ENCODE measurements at regions not wholly inside any gene's neighbourhood (a gene's known extent, or its start where the extent isn't known, plus 50 kb on each side); places are given as distances from the start of the nearest gene placed in this dataset.
A peak's percentile ranks its signal among the peaks of the same experiment; 100 is the strongest.

DNA sequence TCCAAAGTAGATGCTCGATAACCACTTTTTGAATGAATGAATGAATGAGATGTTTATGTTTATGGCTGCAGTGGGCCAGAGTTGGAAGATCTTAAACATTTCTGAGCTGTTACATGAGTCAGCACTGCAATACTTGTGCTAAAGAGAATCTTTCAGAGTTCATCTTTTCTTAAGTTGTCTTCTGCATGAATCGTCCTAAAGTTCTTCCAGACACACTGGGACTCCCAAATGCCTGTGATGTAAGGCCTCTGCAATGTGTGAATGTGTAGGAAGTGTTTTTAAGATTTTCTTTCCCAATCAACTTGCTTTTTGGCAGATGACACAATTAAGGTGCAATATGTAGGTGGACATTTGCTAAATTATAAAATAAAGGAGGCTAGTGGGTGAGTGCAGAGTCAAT is 50.3 kb upstream of the TRIM9 start:
- no peak for ATAC-seq
- H3K4me3 Mint-ChIP-seq = no peak overlapping the region
- H3K9me3 Mint-ChIP-seq = no peaks in the 10 kb centered on the region
- H3K27ac Mint-ChIP-seq = no peak overlapping the region
- peaks cover 9% of the 10 kb centered on the region for H3K27me3 Mint-ChIP-seq
- no peaks in the 10 kb centered on the region for H3K4me1 Mint-ChIP-seq
- no peaks in the 10 kb centered on the region for H3K36me3 Mint-ChIP-seq

DNA sequence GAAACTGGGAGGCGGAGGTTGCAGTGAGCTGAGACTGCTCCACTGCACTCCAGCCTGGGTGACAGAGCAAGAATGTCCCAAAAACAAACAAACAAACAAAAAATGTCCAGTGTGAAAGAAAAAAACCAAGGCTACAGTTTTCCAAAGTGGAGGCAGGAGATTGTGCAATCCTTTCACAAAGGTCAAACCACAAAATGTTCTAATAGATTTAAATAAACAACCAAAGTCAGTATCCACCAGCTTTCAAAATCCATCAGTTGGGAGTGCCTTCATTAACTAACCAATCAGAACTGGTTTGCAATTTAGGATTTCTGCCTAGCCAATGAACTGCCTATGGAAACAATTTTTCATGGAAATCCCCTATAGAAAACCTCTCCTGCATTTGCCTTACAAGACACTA is 52.3 kb upstream of the TRIM9 start:
- no peak for ATAC-seq
- no peaks in the 10 kb centered on the region for H3K36me3 Mint-ChIP-seq
- no peaks in the 10 kb centered on the region for H3K4me1 Mint-ChIP-seq
- no peak overlapping the region for H3K27ac Mint-ChIP-seq
- H3K27me3 Mint-ChIP-seq = peaks cover 9% of the 10 kb centered on the region
- no peak overlapping the region for H3K4me3 Mint-ChIP-seq
- no peaks in the 10 kb centered on the region for H3K9me3 Mint-ChIP-seq

DNA sequence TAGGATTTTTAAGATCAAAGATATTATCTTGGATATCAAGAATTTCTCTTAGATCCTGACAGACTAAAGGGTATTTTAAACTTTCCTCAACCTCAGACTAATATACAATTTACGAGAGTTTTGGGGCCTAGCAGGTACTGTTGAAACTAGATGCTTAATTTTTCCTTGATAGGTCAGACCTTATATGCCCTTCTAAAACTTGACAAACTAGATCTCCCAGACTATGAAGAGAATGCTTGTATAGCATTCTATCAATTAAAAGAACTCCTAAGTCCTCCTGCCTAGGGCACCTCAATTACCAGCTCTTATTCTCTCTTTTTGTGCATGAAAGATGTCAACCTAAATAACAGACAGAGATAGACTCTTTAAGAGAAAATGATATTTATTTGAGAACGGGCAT is 60.4 kb upstream of the TRIM9 start:
- Mint-ChIP-seq H3K27me3 (no peaks in the 10 kb centered on the region), H3K9me3 (no peaks in the 10 kb centered on the region), H3K4me1 (peaks cover 12% of the 10 kb centered on the region), H3K36me3 (no peaks in the 10 kb centered on the region), H3K4me3 (no peak overlapping the region), H3K27ac (no peak overlapping the region)
- no peak for ATAC-seq

DNA sequence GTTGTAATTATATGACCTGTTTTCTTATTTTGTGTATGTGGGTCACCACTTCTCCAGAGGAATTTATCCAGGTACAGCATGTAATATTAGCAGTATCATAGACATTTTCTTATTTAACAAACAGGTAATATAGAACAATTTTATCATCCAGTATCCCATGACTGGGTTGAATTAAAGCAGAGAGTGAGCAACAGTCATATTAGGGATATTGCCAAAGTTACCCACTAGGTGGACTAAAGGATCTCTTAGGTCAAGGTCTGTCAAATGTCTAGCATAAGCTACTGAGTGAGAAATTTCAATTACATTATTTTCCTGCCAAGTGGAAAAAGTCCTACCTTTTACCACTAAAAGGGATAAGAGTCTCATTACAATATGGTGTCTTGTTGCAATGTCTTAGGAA is 62.1 kb upstream of the TRIM9 start:
- H3K27me3 Mint-ChIP-seq = no peaks in the 10 kb centered on the region
- H3K4me1 Mint-ChIP-seq = peaks cover 20% of the 10 kb centered on the region
- peak; percentile 78 for ATAC-seq
- peak overlapping the region; percentile 53 for H3K27ac Mint-ChIP-seq
- peaks cover 5% of the 10 kb centered on the region for H3K36me3 Mint-ChIP-seq
- H3K4me3 Mint-ChIP-seq = no peak overlapping the region
- H3K9me3 Mint-ChIP-seq = no peaks in the 10 kb centered on the region

DNA sequence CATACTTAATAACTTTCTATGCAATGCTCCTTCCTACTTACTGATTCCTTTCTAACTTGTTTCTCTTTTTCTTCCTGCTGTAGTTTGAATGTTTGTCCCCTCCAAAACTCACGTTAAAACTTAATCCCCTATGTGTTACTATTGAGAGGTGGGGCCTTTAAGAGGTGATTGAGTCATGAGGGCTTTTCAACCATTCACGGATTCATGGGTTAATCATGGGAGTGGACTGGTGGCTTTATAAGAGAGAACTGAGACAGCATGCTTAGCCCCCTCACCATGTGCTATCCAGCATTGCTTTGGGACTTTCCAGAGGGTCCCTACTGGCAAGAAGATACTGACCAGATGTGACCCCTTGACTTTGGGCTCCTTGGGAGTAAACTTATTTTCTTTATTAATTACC is 66.0 kb upstream of the TRIM9 start:
- Mint-ChIP-seq H3K27ac (peak overlapping the region; percentile 79), H3K36me3 (peaks cover 5% of the 10 kb centered on the region), H3K4me3 (peak overlapping the region; percentile 1), H3K27me3 (no peaks in the 10 kb centered on the region), H3K9me3 (no peaks in the 10 kb centered on the region), H3K4me1 (peaks cover 36% of the 10 kb centered on the region)
- peak; percentile 51 for ATAC-seq

DNA sequence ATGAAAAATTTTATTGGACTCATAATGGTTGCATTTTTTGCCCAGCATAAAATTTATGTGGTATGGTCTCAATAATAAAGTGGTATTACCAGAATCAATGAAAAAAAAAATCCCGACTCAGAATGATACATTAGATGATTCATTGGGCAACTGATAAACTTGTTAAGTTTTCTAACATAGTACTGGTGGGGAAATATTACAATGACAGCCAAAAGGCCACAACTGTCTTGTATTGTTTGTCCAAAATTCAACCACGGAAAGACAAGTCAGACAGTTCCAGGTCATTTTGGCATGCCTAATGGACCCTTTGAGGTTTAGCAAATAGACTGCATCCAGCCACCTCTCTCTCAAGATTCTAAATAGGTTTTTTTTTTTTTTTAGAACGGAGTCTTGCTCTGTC is 70.5 kb upstream of the TRIM9 start:
- no peak for ATAC-seq
- H3K27ac Mint-ChIP-seq = no peak overlapping the region
- peaks cover 46% of the 10 kb centered on the region for H3K4me1 Mint-ChIP-seq
- no peak overlapping the region for H3K4me3 Mint-ChIP-seq
- H3K9me3 Mint-ChIP-seq = no peaks in the 10 kb centered on the region
- H3K27me3 Mint-ChIP-seq = no peaks in the 10 kb centered on the region
- peaks cover 5% of the 10 kb centered on the region for H3K36me3 Mint-ChIP-seq

DNA sequence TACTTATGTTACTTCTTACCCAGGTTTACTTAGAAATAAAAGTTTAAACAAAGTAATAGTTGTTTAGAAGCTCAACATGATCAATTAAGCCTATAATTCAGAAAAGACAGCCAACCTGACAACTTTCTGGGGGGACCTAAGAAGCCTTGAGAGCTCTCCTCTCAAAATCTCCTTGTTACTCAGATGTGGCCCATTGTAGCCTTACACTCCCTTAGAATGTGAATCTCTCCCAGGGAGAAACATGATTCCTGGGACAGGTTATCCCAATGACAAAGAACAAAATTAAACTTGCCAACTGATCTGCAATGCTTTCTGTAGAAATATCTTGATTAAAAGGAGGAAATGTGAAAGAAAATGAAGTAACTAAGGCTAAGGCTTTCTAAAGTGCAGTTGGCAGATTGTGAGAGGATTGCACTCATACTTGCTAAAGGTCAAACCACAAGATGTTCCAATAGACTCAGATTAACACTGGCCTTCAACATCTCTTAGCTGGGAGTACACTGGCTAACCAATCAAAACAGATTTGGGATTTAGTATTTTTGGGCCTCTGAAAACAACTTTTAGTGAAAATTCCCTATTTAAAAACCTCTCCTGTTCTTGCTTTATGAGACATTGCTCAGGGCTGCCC is 72.3 kb upstream of the TMX1 start:
- Mint-ChIP-seq H3K36me3 (no peaks in the 10 kb centered on the region), H3K4me1 (peaks cover 39% of the 10 kb centered on the region), H3K4me3 (no peak overlapping the region), H3K27ac (peak overlapping the region; percentile 84), H3K9me3 (no peaks in the 10 kb centered on the region), H3K27me3 (no peaks in the 10 kb centered on the region)
- peak; percentile 81 for ATAC-seq

DNA sequence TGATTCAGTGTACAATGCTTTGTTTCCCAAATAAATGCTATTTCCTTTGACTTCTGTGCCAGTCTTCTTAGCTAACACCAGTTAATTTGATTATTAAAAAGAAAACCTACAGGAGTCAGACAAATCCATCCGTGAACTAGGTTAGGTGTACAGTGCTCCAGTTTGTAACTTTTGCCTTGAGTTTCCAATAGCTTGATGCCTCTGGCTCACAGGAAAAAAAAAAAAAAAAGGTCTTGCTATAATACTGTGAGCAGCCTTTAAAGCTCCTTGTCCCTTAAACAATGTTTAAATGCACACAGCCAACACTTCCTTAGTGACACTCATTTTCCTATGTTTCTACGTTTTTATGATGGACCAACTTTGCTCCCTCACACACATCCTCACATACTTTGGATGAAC is 71.8 kb upstream of the TMX1 start:
- no peaks in the 10 kb centered on the region for H3K27me3 Mint-ChIP-seq
- peaks cover 39% of the 10 kb centered on the region for H3K4me1 Mint-ChIP-seq
- no peaks in the 10 kb centered on the region for H3K36me3 Mint-ChIP-seq
- peak overlapping the region; percentile 84 for H3K27ac Mint-ChIP-seq
- ATAC-seq = no peak
- H3K9me3 Mint-ChIP-seq = no peaks in the 10 kb centered on the region
- no peak overlapping the region for H3K4me3 Mint-ChIP-seq

DNA sequence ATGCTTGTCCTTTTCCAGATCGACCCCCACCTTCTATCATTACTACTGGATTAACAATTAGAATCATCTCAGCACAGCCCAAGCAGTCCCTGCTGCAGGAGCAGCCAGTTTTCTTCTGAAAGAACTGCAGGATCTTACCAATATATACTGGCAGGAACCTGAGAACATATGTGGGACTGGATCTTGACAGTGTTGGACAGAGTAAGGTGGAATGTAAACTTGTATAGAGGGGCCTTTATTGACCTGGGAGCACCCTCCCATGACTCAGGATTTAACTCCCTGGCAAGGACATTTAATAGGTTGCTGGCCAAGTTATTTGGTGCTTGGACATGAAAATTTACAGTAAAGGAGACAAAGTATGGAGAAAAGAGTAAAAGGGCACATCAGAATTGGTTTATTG is 66.2 kb upstream of the TMX1 start:
- H3K4me1 Mint-ChIP-seq = peaks cover 8% of the 10 kb centered on the region

DNA sequence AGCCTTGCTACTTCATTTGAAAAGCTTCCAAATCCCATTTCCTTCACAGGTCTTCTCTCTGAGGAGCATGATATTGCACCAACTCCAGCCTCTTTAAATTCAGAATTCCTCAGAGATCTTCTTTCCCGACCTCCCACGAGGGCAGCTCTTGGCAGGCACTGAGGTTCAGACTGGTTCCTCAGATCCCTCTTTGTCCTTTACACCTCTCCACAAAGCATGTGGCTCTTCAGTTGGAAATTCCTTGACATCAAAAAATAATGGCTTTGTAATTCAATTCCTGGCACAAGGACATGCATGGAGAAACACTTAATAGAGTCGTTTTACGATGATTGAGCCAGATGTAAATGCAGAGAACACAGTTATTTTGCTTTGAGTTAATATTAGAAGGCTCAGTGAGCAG is 63.2 kb upstream of the TMX1 start:
- H3K4me3 Mint-ChIP-seq = no peak overlapping the region
- H3K36me3 Mint-ChIP-seq = no peaks in the 10 kb centered on the region
- H3K9me3 Mint-ChIP-seq = no peaks in the 10 kb centered on the region
- no peak for ATAC-seq
- H3K4me1 Mint-ChIP-seq = peaks cover 25% of the 10 kb centered on the region
- no peaks in the 10 kb centered on the region for H3K27me3 Mint-ChIP-seq
- no peak overlapping the region for H3K27ac Mint-ChIP-seq

More for the DNA sequence above, 66.2 kb upstream of the TMX1 start:
- H3K27me3 Mint-ChIP-seq = no peaks in the 10 kb centered on the region
- ATAC-seq = no peak
- no peaks in the 10 kb centered on the region for H3K9me3 Mint-ChIP-seq
- H3K36me3 Mint-ChIP-seq = no peaks in the 10 kb centered on the region
- H3K4me3 Mint-ChIP-seq = no peak overlapping the region
- no peak overlapping the region for H3K27ac Mint-ChIP-seq

DNA sequence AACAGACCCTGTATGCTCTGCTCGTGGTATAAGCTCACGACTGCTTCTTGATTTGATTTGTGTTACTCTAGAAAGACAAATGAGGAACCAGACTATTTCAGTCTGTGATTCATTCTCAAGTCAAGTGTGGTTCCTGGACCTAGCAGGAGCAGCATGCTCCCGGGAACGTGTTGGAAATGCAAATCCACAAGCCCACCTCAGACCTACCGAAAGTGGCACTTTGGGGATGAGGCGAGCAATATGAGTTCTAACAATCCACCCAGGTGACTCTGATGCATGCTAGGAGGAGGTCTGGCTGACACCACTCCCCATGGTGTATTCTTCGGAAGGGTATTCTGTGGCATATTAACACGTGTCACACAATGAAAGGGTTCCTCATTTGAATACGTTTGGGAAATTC is 59.5 kb upstream of the TMX1 start:
- Mint-ChIP-seq H3K27me3 (no peaks in the 10 kb centered on the region), H3K4me1 (peaks cover 29% of the 10 kb centered on the region), H3K36me3 (no peaks in the 10 kb centered on the region), H3K9me3 (peaks cover 4% of the 10 kb centered on the region), H3K27ac (peak overlapping the region; percentile 38), H3K4me3 (peak overlapping the region; percentile 63)
- ATAC-seq = peak; percentile 91

DNA sequence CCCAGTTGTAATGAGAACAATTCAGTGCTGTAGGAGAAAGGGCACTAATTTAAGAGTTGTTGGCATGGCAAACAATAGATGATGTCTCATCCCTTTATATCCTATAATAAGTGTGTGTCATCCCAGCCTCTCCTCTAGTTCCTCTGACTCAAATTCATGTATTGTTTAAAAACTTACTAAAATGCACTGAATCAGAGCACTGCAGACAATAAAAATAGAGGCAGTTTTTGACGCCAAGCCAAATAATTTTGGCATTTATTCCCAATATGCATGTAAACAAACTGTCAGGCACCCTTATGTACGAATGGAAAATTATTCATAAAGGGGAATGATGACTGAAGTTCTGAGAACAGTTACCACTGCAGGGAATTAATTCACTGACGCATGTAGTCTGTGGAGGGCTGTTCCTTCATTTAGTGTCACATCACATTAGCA is 57.9 kb upstream of the TMX1 start:
- H3K9me3 Mint-ChIP-seq = peaks cover 4% of the 10 kb centered on the region
- peaks cover 34% of the 10 kb centered on the region for H3K4me1 Mint-ChIP-seq
- ATAC-seq = no peak
- no peaks in the 10 kb centered on the region for H3K27me3 Mint-ChIP-seq
- H3K4me3 Mint-ChIP-seq = no peak overlapping the region
- H3K36me3 Mint-ChIP-seq = no peaks in the 10 kb centered on the region
- no peak overlapping the region for H3K27ac Mint-ChIP-seq

DNA sequence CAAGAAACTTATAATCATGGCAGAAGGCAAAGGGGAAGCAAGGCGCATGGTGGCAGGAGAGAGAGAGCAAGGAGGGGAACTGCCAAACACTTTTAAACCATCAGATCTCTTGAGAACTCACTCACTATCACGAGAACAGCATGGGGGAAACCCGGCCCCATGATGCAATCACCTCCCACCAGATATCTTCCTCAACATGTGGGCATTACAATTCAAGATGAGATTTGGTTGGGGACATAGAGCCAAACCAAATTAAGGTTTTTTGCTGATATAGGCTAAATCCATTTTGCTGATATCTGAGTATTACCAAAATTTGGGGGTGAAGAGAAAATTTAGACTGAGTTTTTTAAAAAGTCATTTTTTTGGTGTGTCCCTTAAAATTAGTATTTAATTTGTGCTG is 54.9 kb upstream of the TMX1 start:
- Mint-ChIP-seq H3K4me3 (no peak overlapping the region), H3K9me3 (peaks cover 4% of the 10 kb centered on the region), H3K27ac (peak overlapping the region; percentile 53), H3K4me1 (peaks cover 30% of the 10 kb centered on the region), H3K27me3 (no peaks in the 10 kb centered on the region), H3K36me3 (no peaks in the 10 kb centered on the region)
- no peak for ATAC-seq

DNA sequence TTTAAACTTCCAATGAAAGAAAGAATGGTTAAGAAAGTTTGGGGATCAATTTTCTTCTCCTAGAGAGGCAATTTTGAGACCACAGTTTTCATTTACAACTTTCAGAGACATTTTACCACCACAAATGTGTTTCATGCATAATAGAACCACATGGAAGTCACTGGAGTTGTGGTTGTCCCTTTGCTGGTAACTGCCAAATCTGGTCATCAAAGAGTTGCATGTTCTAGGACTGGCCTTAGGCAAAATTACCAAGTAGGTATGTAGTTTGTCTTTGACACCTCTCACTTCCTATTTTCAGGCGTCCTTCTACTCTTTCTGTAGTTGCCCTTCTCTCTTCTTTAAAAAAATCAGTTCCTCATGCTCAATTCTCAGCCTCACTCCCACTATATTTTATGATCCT is 54.3 kb upstream of the TMX1 start:
- Mint-ChIP-seq H3K4me1 (peaks cover 30% of the 10 kb centered on the region), H3K27me3 (no peaks in the 10 kb centered on the region), H3K36me3 (no peaks in the 10 kb centered on the region), H3K27ac (peak overlapping the region; percentile 53), H3K4me3 (peak overlapping the region; percentile 6), H3K9me3 (peaks cover 4% of the 10 kb centered on the region)
- peak; percentile 92 for ATAC-seq

DNA sequence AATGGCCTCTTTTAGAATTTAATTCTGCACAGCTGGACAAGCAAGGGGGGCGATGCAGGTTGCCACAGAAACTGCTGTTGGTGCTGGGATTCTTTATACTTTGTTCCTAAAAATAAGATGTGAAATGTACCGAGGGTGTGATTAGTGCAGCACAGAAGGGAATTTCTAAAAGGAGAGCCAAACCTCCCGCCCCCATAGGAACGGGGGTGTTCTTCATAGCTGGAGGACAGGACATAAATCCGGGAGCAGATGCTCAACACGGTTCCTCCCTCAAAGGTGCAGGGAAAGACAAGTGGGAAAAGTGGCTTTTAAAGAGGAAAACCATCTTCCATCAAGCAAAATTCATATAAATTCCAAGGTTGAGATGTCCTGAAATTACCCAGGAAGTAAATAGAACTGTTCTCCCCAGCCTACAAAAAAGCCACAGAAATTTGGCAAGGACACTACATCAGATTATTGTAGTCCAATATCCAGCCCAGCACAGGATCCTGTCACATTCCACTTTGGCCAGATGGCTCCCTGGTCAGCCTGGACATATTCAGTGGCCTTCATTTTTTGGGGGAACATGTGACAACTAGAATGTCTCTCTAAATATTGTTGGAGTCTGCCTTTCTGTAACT is 51.4 kb upstream of the TMX1 start:
- ATAC-seq = no peak
- Mint-ChIP-seq H3K9me3 (peaks cover 4% of the 10 kb centered on the region), H3K4me1 (peaks cover 25% of the 10 kb centered on the region), H3K4me3 (no peak overlapping the region), H3K36me3 (no peaks in the 10 kb centered on the region), H3K27me3 (no peaks in the 10 kb centered on the region), H3K27ac (no peak overlapping the region)

DNA sequence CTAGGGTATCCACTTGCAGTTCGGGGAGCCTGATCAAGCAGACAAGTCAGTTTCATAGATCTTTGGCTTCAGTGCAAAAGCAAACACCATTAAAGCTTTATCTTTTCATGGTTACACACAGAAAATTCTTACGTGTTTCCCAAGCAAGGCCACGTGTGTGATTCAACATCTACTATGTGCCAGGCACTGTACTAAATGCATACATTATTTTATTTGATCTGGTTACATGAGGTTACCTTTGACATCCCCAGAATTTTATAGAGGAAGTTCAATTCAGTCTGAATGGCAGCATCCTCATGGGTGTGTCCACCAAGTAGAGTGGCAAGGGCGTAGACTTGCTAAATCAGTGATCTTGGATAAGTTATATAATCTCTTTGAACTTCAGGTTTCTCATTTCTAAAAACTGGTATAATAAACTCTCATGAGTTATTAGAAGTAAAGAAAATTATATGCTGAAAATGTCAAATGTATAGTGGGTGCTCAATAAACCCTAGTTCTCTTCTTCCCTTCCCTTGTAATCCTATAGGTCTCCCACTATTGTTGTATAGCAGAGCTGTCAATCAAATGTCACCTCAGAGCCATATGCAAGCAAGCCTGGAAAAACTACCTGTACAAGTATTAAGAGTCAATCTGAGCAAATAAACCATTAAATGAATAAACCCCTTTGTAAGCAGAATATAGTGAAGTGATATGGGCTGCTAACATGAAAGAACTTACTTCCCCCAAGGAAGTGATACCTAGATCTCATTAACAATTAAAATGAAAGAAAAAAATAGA is 50.3 kb upstream of the TMX1 start:
- no peak overlapping the region for H3K27ac Mint-ChIP-seq
- H3K9me3 Mint-ChIP-seq = peaks cover 3% of the 10 kb centered on the region
- ATAC-seq = no peak
- H3K4me1 Mint-ChIP-seq = peaks cover 23% of the 10 kb centered on the region
- no peak overlapping the region for H3K4me3 Mint-ChIP-seq
- no peaks in the 10 kb centered on the region for H3K36me3 Mint-ChIP-seq
- no peaks in the 10 kb centered on the region for H3K27me3 Mint-ChIP-seq
